OCI-LY3 (cell line): ENCODE measurements at regions not wholly inside any gene's neighbourhood (a gene's known extent, or its start where the extent isn't known, plus 50 kb on each side); places are given as distances from the start of the nearest gene placed in this dataset.

Experiments
- H2AFZ ChIP-seq: fragments of 200-600, 300-600 bp; shearing (Covaris generic); 2 replicates; pipeline ENCODE4 v1.6.0; 2014; ENCODE audit warnings: antibody characterized with exemption, low read depth, low read length
- H3K27ac ChIP-seq: fragments of 200-600, 300-600 bp; sonication (generic); 2 replicates; pipeline ENCODE4 v1.5.1; 2014; ENCODE audit warnings: mild to moderate bottlenecking, low read length, moderate library complexity, mixed read lengths
- H3K27me3 ChIP-seq: fragments of 200-600, 300-600 bp; sonication (generic); 2 replicates; pipeline ENCODE4 v1.6.1; 2014; ENCODE audit warnings: low read depth, low read length, mixed read lengths
- H3K36me3 ChIP-seq: fragments of 200-600, 300-600 bp; sonication (generic); replicated peaks from 2 replicates; pipeline ENCODE3; 2014; ENCODE audit warnings: low read depth, low read length, mixed read lengths
- H3K4me1 ChIP-seq: fragments of 300-600, 200-600 bp; sonication (generic); 2 replicates; pipeline ENCODE4 v1.6.1; 2014; ENCODE audit warnings: low read length, mixed read lengths
- H3K4me2 ChIP-seq: fragments of 200-600, 300-600 bp; sonication (generic); 2 replicates; pipeline ENCODE4 v1.6.1; 2014; ENCODE audit warnings: low read length, mixed read lengths
- H3K4me3 ChIP-seq: fragments of 300-600, 200-600 bp; sonication (generic); 2 replicates; pipeline ENCODE4 v1.5.1; 2014; ENCODE audit warnings: antibody characterized with exemption, mild to moderate bottlenecking, low read length, moderate library complexity
- H3K79me2 ChIP-seq: fragments of 300-600, 200-600 bp; shearing (Covaris generic); 2 replicates; pipeline ENCODE4 v1.6.1; 2014; ENCODE audit warnings: mild to moderate bottlenecking, low read length, mixed read lengths
- H3K9ac ChIP-seq: fragments of 300-600, 200-600 bp; shearing (Covaris generic); 2 replicates; pipeline ENCODE4 v1.6.0; 2014; ENCODE audit warnings: mild to moderate bottlenecking, low read length, moderate library complexity
- H3K9me3 ChIP-seq: fragments of 200-600, 300-600 bp; shearing (Covaris generic); 2 replicates; pipeline ENCODE4 v1.6.1; 2014; ENCODE audit warnings: low read length, mixed read lengths; ENCODE audit not compliant: insufficient read depth
- H4K20me1 ChIP-seq: fragments of 200-600, 300-600 bp; sonication (generic); 2 replicates; pipeline ENCODE4 v1.6.1; 2016; ENCODE audit warnings: low read length, mixed read lengths; ENCODE audit not compliant: insufficient read depth
- EZH2phosphoT487 ChIP-seq: fragments of 200-600 bp; shearing (Covaris generic); IDR thresholded peaks from 2 replicates; pipeline ENCODE4 v1.6.1; 2018; ENCODE audit warnings: antibody characterized with exemption, mixed run types, low read depth
- TF ChIP-seq, protein P1 (sequence below): fragments of 200-600, 300-600 bp; sonication (generic); IDR thresholded peaks from 2 replicates; pipeline ENCODE4 v1.5.1; 2014; ENCODE audit warnings: antibody characterized with exemption, low read length, low read depth

DNA sequence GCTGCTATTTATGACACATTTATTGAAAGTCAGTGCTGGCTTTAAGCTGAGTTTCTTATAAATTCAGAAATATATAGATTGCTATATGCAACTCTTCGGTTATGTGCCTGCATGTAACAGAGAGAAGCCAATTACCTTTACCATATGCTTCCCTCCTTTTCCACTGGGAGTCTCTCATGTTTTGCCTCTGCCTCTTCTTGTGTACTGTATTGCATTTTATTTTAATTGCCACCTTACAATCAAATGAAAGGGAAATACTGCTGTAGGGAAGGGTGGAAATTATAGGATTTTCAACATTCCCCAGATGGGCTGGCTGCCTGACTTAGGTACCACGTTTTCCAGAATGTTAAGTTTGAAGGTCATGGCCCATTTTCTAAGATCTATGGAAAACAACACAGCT, 655.4 kb upstream of the SLIT2 start:
- Histone ChIP-seq H3K27me3 (no peaks in the 10 kb centered on the region), H3K9ac (no peak overlapping the region), H2AFZ (no peak overlapping the region), H3K36me3 (no peaks in the 10 kb centered on the region), H3K27ac (no peak overlapping the region), H3K4me3 (no peak overlapping the region), H3K9me3 (no peaks in the 10 kb centered on the region), H3K4me2 (no peak overlapping the region), H3K4me1 (peaks cover 5% of the 10 kb centered on the region), H3K79me2 (no peaks in the 10 kb centered on the region), H4K20me1 (no peaks in the 10 kb centered on the region)
- TF ChIP-seq, protein P1, sequence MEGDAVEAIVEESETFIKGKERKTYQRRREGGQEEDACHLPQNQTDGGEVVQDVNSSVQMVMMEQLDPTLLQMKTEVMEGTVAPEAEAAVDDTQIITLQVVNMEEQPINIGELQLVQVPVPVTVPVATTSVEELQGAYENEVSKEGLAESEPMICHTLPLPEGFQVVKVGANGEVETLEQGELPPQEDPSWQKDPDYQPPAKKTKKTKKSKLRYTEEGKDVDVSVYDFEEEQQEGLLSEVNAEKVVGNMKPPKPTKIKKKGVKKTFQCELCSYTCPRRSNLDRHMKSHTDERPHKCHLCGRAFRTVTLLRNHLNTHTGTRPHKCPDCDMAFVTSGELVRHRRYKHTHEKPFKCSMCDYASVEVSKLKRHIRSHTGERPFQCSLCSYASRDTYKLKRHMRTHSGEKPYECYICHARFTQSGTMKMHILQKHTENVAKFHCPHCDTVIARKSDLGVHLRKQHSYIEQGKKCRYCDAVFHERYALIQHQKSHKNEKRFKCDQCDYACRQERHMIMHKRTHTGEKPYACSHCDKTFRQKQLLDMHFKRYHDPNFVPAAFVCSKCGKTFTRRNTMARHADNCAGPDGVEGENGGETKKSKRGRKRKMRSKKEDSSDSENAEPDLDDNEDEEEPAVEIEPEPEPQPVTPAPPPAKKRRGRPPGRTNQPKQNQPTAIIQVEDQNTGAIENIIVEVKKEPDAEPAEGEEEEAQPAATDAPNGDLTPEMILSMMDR = no peak
- TF ChIP-seq EZH2phosphoT487 = no peak

DNA sequence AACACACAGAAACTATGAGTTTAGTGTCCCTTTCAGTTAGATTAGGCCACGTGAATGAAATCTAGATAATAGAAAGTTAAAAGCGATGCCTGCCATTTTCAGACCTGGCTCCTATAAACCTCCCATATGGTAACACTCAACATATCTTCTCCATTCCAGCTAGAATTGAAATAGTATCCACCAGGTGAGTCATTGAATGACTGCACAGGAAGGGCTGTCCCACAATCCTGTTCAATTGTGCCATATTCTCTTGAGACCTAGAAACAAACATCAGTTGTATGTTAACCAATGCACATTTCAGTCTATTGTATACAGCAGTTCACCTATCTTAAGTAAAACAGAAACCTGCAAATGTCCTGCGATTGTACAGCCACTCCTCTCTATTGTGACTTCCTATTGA, 659.3 kb upstream of the SLIT2 start:
- no peaks in the 10 kb centered on the region for H3K27me3 ChIP-seq
- H3K4me3 ChIP-seq = no peak overlapping the region
- 0 out of 2 replicates have a peak overlapping the region, but pooled peaks have one; percentile 6 for H2AFZ ChIP-seq
- no peaks in the 10 kb centered on the region for H3K36me3 ChIP-seq
- TF ChIP-seq, protein P1 = no peak
- no peak for TF ChIP-seq EZH2phosphoT487
- H3K4me2 ChIP-seq = no peak overlapping the region
- no peaks in the 10 kb centered on the region for H3K9me3 ChIP-seq
- H3K79me2 ChIP-seq = no peaks in the 10 kb centered on the region
- H3K4me1 ChIP-seq = peaks cover under 1% of the 10 kb centered on the region; the same call in 1 of the 2 replicates
- no peak overlapping the region for H3K27ac ChIP-seq
- H3K9ac ChIP-seq = no peak overlapping the region
- H4K20me1 ChIP-seq = no peaks in the 10 kb centered on the region

DNA sequence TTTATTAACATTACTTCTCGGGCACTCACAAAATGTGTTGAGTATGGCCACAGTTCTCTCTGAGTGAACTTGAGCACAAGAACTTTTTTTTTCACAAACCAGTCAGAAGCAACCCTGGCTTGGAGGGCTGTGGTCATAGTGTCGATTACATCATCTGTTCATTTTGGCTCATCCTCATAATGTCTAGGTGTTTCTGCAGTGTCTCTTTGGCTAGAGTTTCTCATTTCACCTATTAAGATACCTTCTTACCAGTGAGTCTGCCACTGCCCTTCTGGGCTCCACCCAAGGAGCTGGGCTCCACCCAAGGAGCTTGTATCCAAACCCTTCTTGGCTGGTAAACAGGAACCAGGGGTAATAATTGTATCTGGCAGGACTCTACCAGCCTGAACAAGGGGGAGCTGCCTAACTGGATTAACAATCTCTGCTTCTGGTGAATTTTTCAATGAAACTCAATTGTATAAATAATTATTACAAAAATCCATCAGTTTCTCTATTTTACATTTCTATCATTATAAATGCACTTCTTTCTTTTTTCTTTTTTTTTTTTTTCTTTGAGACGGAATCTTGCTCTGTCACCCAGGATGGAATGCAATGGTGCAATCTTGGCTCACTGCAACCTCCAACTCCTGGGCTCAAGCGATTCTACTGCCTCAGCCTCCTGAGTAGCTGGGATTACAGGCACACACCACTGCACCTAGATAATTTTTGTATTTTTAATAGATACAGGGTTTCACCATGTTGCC, 667.7 kb upstream of the SLIT2 start:
- Histone ChIP-seq H3K9me3 (no peaks in the 10 kb centered on the region), H3K79me2 (no peaks in the 10 kb centered on the region), H3K4me2 (no peak overlapping the region), H3K36me3 (no peaks in the 10 kb centered on the region), H3K4me1 (no peaks in the 10 kb centered on the region), H3K4me3 (no peak overlapping the region), H3K27me3 (no peaks in the 10 kb centered on the region), H3K9ac (no peak overlapping the region), H4K20me1 (no peaks in the 10 kb centered on the region), H3K27ac (no peak overlapping the region), H2AFZ (no peak overlapping the region)
- no peak for TF ChIP-seq EZH2phosphoT487
- TF ChIP-seq, protein P1 = no peak

DNA sequence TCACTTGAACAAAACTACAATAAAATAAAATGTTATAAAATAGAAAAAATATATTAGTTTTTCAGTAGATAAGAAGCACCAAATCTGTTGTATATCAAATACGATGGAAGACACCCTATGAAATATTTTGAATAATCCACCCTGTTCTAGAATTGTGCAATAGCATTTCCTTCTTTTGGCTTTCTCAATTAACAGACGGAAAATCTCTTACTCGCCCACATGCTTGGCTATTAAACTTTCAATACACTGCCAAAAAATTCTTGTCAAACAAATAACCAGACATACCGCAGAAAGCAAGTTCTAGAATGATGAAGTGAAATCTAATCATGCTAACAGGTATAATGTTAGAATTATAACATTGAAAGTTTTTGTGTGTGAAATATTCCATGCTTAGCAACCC, 671.6 kb upstream of the SLIT2 start:
- no peaks in the 10 kb centered on the region for H3K27me3 ChIP-seq
- no peak overlapping the region for H3K4me2 ChIP-seq
- TF ChIP-seq EZH2phosphoT487 = no peak
- TF ChIP-seq, protein P1 = no peak

More for the DNA sequence above, 671.6 kb upstream of the SLIT2 start:
- H3K36me3 ChIP-seq = no peaks in the 10 kb centered on the region
- H3K27ac ChIP-seq = no peak overlapping the region
- H2AFZ ChIP-seq = no peak overlapping the region
- no peaks in the 10 kb centered on the region for H4K20me1 ChIP-seq
- H3K4me1 ChIP-seq = peaks cover 11% of the 10 kb centered on the region
- no peaks in the 10 kb centered on the region for H3K9me3 ChIP-seq
- no peaks in the 10 kb centered on the region for H3K79me2 ChIP-seq
- no peak overlapping the region for H3K4me3 ChIP-seq
- no peak overlapping the region for H3K9ac ChIP-seq
